ENCODE measurements at regions not wholly inside any gene's neighbourhood (a gene's known extent, or its start where the extent isn't known, plus 50 kb on each side); places are given as distances from the start of the nearest gene placed in this dataset.
A peak's percentile ranks its signal among the peaks of the same experiment; 100 is the strongest.
"Not testable (repeated sequence)": the region's sequence is repeated elsewhere in the genome, so short reads cannot be mapped to it uniquely, and the experiment has no call there.

- Histone ChIP-seq H3K27ac (ENCODE audit: low read depth, low read length) (no peak overlapping the region), H3K27me3 (ENCODE audit: control insufficient read depth, insufficient read depth, low read length, poor library complexity, severe bottlenecking) (no peaks in the 10 kb centered on the region), H3K4me1 (ENCODE audit: control insufficient read depth, insufficient read depth, low read length) (no peaks in the 10 kb centered on the region), H3K36me3 (ENCODE audit: control insufficient read depth, insufficient read depth, low read length) (no peaks in the 10 kb centered on the region), H3K4me3 (ENCODE audit: low read length) (no peak overlapping the region), H3K9ac (ENCODE audit: extremely low read depth, low read length, poor library complexity, severe bottlenecking) (no peak overlapping the region), H3K9me3 (ENCODE audit: control insufficient read depth, low read length) (no peaks in the 10 kb centered on the region)
- H3K4me3 Mint-ChIP-seq, result no peak overlapping the region
- no peaks in the 10 kb centered on the region for H3K36me3 Mint-ChIP-seq (ENCODE audit: low read depth)
- no peaks in the 10 kb centered on the region for H3K4me1 Mint-ChIP-seq
- no peak for TF ChIP-seq CTCF (conservative IDR thresholded peaks at IDR 0.05)
- no peaks in the 10 kb centered on the region for H3K9me3 Mint-ChIP-seq
- no peak for DNase-seq
- H3K27ac Mint-ChIP-seq, result no peak overlapping the region
- 93% methylated on average over 4 of the region's 4 CpGs; no CpG with 5 or more reads in 1 of the 2 experiments for WGBS, 2 experiments (ENCODE audit: insufficient coverage in 1 of 2, insufficient read length in 1 of 2)
- no peaks in the 10 kb centered on the region for H3K27me3 Mint-ChIP-seq (ENCODE audit: insufficient read depth)
Measured at GRCh38 chr1:195185321-195185720, 1422.9 kb downstream of the KCNT2 start.

- Mint-ChIP-seq H3K36me3 (ENCODE audit: low read depth) (no peaks in the 10 kb centered on the region), H3K9me3 (no peaks in the 10 kb centered on the region), H3K27me3 (ENCODE audit: insufficient read depth) (no peaks in the 10 kb centered on the region), H3K4me3 (no peak overlapping the region), H3K4me1 (no peaks in the 10 kb centered on the region), H3K27ac (no peak overlapping the region)
- Histone ChIP-seq H3K4me1 (ENCODE audit: control insufficient read depth, insufficient read depth, low read length) (no peaks in the 10 kb centered on the region), H3K27ac (ENCODE audit: low read depth, low read length) (no peak overlapping the region), H3K36me3 (ENCODE audit: control insufficient read depth, insufficient read depth, low read length) (no peaks in the 10 kb centered on the region), H3K4me3 (ENCODE audit: low read length) (no peak overlapping the region), H3K9me3 (ENCODE audit: control insufficient read depth, low read length) (no peaks in the 10 kb centered on the region), H3K27me3 (ENCODE audit: control insufficient read depth, insufficient read depth, low read length, poor library complexity, severe bottlenecking) (no peaks in the 10 kb centered on the region), H3K9ac (ENCODE audit: extremely low read depth, low read length, poor library complexity, severe bottlenecking) (no peak overlapping the region)
- no peak for DNase-seq
- TF ChIP-seq CTCF (conservative IDR thresholded peaks at IDR 0.05), result peak; percentile 53
Measured at GRCh38 chr1:195173753-195174152, 1434.5 kb downstream of the KCNT2 start.

GRCh38 chr1:195159795-195160194, 1448.4 kb downstream of the KCNT2 start:
- H3K9ac ChIP-seq (ENCODE audit: extremely low read depth, low read length, poor library complexity, severe bottlenecking); H3K27ac ChIP-seq (ENCODE audit: low read depth, low read length); H3K4me3 ChIP-seq (ENCODE audit: low read length); H3K4me3 Mint-ChIP-seq; H3K27me3 ChIP-seq (ENCODE audit: control insufficient read depth, insufficient read depth, low read length, poor library complexity, severe bottlenecking); H3K4me1 ChIP-seq (ENCODE audit: control insufficient read depth, insufficient read depth, low read length); DNase-seq; H3K36me3 ChIP-seq (ENCODE audit: control insufficient read depth, insufficient read depth, low read length); H3K9me3 ChIP-seq (ENCODE audit: control insufficient read depth, low read length); H3K4me1 Mint-ChIP-seq; H3K27ac Mint-ChIP-seq; H3K27me3 Mint-ChIP-seq (ENCODE audit: insufficient read depth); H3K36me3 Mint-ChIP-seq (ENCODE audit: low read depth); H3K9me3 Mint-ChIP-seq: not testable (repeated sequence)
- 100% methylated on average over 1 of the region's 1 CpG; no CpG with 5 or more reads in 1 of the 2 experiments for whole genome bisulfite sequencing, 2 experiments (ENCODE audit: insufficient coverage in 1 of 2, insufficient read length in 1 of 2)

GRCh38 chr1:195158091-195158490, 1450.1 kb downstream of the KCNT2 start:
- no peak for TF ChIP-seq CTCF (conservative IDR thresholded peaks at IDR 0.05)
- WGBS, 2 experiments (ENCODE audit: insufficient coverage in 1 of 2, insufficient read length in 1 of 2), result 60 to 84% methylated on average over 1 to 4 of the region's 4 CpGs
- Histone ChIP-seq H3K4me1 (ENCODE audit: control insufficient read depth, insufficient read depth, low read length) (no peaks in the 10 kb centered on the region), H3K27ac (ENCODE audit: low read depth, low read length) (no peak overlapping the region), H3K9ac (ENCODE audit: extremely low read depth, low read length, poor library complexity, severe bottlenecking) (no peak overlapping the region), H3K27me3 (ENCODE audit: control insufficient read depth, insufficient read depth, low read length, poor library complexity, severe bottlenecking) (no peaks in the 10 kb centered on the region), H3K4me3 (ENCODE audit: low read length) (no peak overlapping the region), H3K36me3 (ENCODE audit: control insufficient read depth, insufficient read depth, low read length) (no peaks in the 10 kb centered on the region), H3K9me3 (ENCODE audit: control insufficient read depth, low read length) (no peaks in the 10 kb centered on the region)
- H3K36me3 Mint-ChIP-seq (ENCODE audit: low read depth), result no peaks in the 10 kb centered on the region
- no peaks in the 10 kb centered on the region for H3K9me3 Mint-ChIP-seq
- H3K27ac Mint-ChIP-seq, result no peak overlapping the region
- DNase-seq, result no peak
- H3K4me3 Mint-ChIP-seq, result no peak overlapping the region
- no peaks in the 10 kb centered on the region for H3K27me3 Mint-ChIP-seq (ENCODE audit: insufficient read depth)
- peaks cover 2% of the 10 kb centered on the region for H3K4me1 Mint-ChIP-seq
